ENCODE measurements at regions not wholly inside any gene's neighbourhood (a gene's known extent, or its start where the extent isn't known, plus 50 kb on each side); places are given as distances from the start of the nearest gene placed in this dataset.

GRCh38 chr2:236731767-236732580, 162.3 kb downstream of the ACKR3 start:
- TF ChIP-seq CTCF (IDR thresholded peaks at IDR 0.05) (no peak), EP300 (IDR thresholded peaks at IDR 0.05) (no peak), POLR2A (IDR thresholded peaks at IDR 0.05) (no peak)

Measured in ovary (tissue), 3 donors.